HEK293T (cell line): ENCODE measurements at regions not wholly inside any gene's neighbourhood (a gene's known extent, or its start where the extent isn't known, plus 50 kb on each side); places are given as distances from the start of the nearest gene placed in this dataset.

Experiments
- CTCF ChIA-PET: fragments of 350-600 bp; formaldehyde crosslinking; extraction: SDS; loops from one replicate; lab custom pipeline; 2021; ENCODE audit warnings: antibody characterized with exemption, inconsistent platforms; lab: Yijun Ruan, JAX
- POLR2A ChIA-PET: fragments of 350-600 bp; formaldehyde crosslinking; extraction: SDS; loops from one replicate; lab custom pipeline; 2020; ENCODE audit warnings: antibody characterized with exemption, inconsistent platforms; lab: Yijun Ruan, JAX
- DNase-seq: peaks from one replicate; pipeline ENCODE4 v3.0.0; 2012; ENCODE audit warnings: mixed read lengths; ENCODE audit errors: extremely low spot score
- ARNT ChIP-seq: fragments of 450-650 bp; IDR thresholded peaks from 2 replicates; pipeline ENCODE4 v1.6.1; 2017; ENCODE audit warnings: mild to moderate bottlenecking
- BHLHE40 ChIP-seq: fragments of 450-650 bp; IDR thresholded peaks from 2 replicates; pipeline ENCODE4 v1.6.1; 2016; ENCODE audit warnings: mild to moderate bottlenecking, moderate library complexity, borderline replicate concordance
- CTBP1 ChIP-seq: fragments of 450-650 bp; IDR thresholded peaks from 2 replicates; pipeline ENCODE4 v1.6.1; 2016; ENCODE audit warnings: borderline replicate concordance
- ELF4 ChIP-seq: fragments of 450-650 bp; IDR thresholded peaks from 2 replicates; pipeline ENCODE4 v1.6.1; 2017; ENCODE audit warnings: antibody characterized with exemption
- FOXA1 ChIP-seq: fragments of 450-650 bp; IDR thresholded peaks from 2 replicates; pipeline ENCODE4 v1.6.1; 2016; ENCODE audit warnings: mild to moderate bottlenecking
- FOXK2 ChIP-seq: fragments of 450-650 bp; IDR thresholded peaks from 2 replicates; pipeline ENCODE4 v1.6.1; 2016; ENCODE audit warnings: mild to moderate bottlenecking
- FOXM1 ChIP-seq: fragments of 450-650 bp; IDR thresholded peaks from 2 replicates; pipeline ENCODE4 v1.6.1; 2017; ENCODE audit warnings: mild to moderate bottlenecking, borderline replicate concordance
- HDGF ChIP-seq: fragments of 450-650 bp; IDR thresholded peaks from 2 replicates; pipeline ENCODE4 v1.6.1; 2017; ENCODE audit warnings: antibody characterized with exemption, borderline replicate concordance
- L3MBTL2 ChIP-seq: fragments of 450-650 bp; conservative IDR thresholded peaks from 2 replicates; pipeline ENCODE4 v1.6.1; 2016; ENCODE audit warnings: mild to moderate bottlenecking
- LEF1 ChIP-seq: fragments of 450-650 bp; IDR thresholded peaks from 2 replicates; pipeline ENCODE4 v1.6.1; 2017; ENCODE audit warnings: mild to moderate bottlenecking, borderline replicate concordance
- NFRKB ChIP-seq: fragments of 450-650 bp; IDR thresholded peaks from 2 replicates; pipeline ENCODE4 v1.6.1; 2016; ENCODE audit warnings: mild to moderate bottlenecking, moderate library complexity
- SP1 ChIP-seq: fragments of 450-650 bp; IDR thresholded peaks from 2 replicates; pipeline ENCODE4 v1.6.1; 2017
- SUZ12 ChIP-seq: fragments of 450-650 bp; IDR thresholded peaks from 2 replicates; pipeline ENCODE4 v1.6.1; 2016; ENCODE audit warnings: mild to moderate bottlenecking
- TARDBP ChIP-seq: fragments of 450-650 bp; IDR thresholded peaks from 2 replicates; pipeline ENCODE4 v1.6.1; 2016
- ZNF384 ChIP-seq: fragments of 450-650 bp; IDR thresholded peaks from 2 replicates; pipeline ENCODE4 v1.6.1; 2016
- TF ChIP-seq, protein P1 (sequence below): fragments of 450-650 bp; IDR thresholded peaks from 2 replicates; pipeline ENCODE4 v1.6.1; 2016

DNA sequence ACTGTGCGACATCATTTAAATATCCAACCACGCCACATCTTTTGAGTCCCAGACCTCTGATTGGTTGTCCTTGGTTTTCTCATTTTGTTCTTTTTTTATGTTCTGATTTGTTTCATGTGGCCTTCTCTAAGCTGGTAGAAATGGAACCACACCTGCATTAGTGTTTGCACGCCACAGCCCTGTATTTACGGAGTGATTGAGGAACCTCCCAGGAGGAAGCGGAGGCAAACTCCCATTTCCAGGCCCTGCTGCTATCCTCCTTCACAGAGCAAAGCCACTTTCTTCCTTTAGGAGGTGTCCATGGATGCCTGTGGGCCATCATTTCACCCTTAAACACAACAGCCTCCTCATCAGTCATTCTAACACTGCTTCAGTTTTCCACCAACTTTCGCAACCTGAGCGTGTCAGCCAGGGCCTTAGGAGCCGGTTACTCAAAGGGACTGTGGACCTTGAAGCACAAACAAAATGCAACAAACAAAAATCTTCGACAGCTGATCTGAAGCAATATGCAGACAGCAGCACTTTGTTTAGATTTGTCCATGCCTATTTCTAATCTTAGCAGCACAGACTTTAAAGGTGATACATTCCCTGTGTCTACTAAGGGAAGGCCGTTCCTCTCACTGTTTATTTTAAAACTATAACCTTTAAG, 1258.1 kb upstream of the TMEM132C start:
- ChIA-PET CTCF (no interaction called here), POLR2A (no interaction called here)
- TF ChIP-seq ELF4: no peak
- TF ChIP-seq, protein P1, sequence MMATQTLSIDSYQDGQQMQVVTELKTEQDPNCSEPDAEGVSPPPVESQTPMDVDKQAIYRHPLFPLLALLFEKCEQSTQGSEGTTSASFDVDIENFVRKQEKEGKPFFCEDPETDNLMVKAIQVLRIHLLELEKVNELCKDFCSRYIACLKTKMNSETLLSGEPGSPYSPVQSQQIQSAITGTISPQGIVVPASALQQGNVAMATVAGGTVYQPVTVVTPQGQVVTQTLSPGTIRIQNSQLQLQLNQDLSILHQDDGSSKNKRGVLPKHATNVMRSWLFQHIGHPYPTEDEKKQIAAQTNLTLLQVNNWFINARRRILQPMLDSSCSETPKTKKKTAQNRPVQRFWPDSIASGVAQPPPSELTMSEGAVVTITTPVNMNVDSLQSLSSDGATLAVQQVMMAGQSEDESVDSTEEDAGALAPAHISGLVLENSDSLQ: no peak
- no peak for TF ChIP-seq HDGF
- DNase-seq: no peak

DNA sequence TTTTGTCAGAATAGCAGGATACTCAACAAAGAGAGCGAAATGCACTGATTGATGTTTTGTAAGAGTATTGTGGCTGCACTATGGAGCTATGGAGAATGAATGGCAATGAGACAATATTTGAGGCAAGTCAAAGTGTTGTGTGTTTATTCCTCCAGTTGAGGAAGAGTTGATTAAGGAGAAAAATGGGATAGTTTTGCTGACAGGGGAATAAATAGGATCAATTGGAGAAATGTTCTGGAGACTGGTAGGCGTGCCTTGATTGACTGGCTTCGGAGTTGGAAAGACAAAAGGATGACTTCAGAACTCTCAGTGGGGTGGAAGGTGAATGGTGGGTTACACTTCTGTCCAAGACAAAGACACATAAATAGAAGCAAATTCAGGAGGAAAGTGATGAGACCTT, 1254.9 kb upstream of the TMEM132C start:
- POLR2A ChIA-PET: no interaction called here
- CTCF ChIA-PET: no interaction called here
- DNase-seq: no peak
- TF ChIP-seq FOXM1: no peak
- TF ChIP-seq L3MBTL2: no peak
- TF ChIP-seq SP1: no peak
- TF ChIP-seq BHLHE40: no peak
- no peak for TF ChIP-seq ARNT
- TF ChIP-seq NFRKB: no peak
- no peak for TF ChIP-seq ZNF384
- no peak for TF ChIP-seq LEF1
- no peak for TF ChIP-seq TARDBP

DNA sequence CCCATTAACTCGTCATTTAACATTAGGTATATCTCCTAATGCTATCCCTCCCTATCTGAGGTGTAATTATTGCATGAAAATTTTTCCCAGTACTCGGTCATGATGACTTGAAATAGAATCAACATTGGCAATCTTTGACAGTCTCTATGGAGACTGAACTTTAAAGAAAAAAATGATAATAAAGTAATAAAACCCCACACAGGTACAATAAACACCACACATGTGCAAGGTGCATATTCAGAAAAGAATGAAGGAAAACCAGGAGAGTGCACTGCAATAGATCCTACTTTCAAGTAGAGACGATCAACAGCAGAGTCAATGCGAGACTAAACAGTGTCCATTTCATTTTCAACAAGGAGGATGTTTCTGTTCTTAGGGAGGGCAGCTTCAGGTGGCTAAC, 1253.8 kb upstream of the TMEM132C start:
- ChIA-PET POLR2A (no interaction called here), CTCF (no interaction called here)
- no peak for TF ChIP-seq NFRKB
- TF ChIP-seq, protein P1: no peak
- no peak for TF ChIP-seq CTBP1
- no peak for TF ChIP-seq FOXM1
- no peak for TF ChIP-seq TARDBP
- TF ChIP-seq BHLHE40: no peak
- no peak for TF ChIP-seq ELF4
- no peak for TF ChIP-seq ARNT
- TF ChIP-seq FOXA1: no peak
- DNase-seq: no peak

DNA sequence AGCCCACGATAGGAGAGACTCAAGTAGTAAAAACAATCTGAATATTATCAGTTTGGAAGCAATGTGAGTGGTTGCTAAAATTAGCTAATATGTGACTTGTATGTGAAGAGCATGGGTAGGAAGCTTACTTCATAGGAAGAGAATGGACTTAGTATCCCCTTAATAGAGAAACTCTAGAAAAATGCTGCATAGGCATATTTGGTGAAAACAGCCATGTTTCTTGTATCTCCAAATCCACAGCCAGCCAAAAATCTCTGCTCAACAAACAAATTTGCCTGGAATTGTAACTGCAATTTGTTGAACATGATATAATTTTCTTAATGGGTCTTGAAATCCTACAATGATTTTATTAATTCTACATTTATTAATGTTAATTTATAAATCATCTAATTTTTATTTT, 1252.9 kb upstream of the TMEM132C start:
- CTCF ChIA-PET: no interaction called here
- POLR2A ChIA-PET: no interaction called here
- DNase-seq: no peak
- no peak for TF ChIP-seq LEF1
- TF ChIP-seq FOXK2: no peak
- TF ChIP-seq FOXA1: no peak
- TF ChIP-seq HDGF: no peak
- TF ChIP-seq, protein P1: no peak
- TF ChIP-seq SP1: no peak
- TF ChIP-seq ZNF384: no peak
- TF ChIP-seq CTBP1: no peak
- TF ChIP-seq FOXM1: no peak
- TF ChIP-seq NFRKB: no peak
- TF ChIP-seq TARDBP: no peak
- no peak for TF ChIP-seq ELF4

DNA sequence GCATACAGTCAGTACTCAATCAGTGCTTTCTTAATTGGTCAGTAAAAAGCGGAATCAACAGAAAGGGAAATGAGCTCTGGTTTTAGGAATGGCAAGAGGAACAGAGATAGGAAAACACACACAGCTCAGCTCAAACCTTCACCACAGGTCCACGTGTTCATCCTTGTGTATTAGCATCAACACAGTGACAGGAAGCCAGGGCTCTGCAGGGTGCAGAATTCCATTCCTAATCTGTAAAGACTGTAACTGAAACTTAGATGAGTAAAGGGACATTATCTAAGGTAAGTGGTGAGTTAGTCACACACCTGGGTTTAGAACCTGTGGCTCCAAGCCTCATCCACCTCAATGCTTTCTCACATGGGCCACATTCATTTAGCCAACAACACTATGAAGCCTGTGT, 1242.2 kb upstream of the TMEM132C start:
- CTCF ChIA-PET: no interaction called here
- POLR2A ChIA-PET: no interaction called here
- TF ChIP-seq FOXA1: no peak
- no peak for TF ChIP-seq SP1
- TF ChIP-seq FOXM1: no peak
- TF ChIP-seq LEF1: no peak
- no peak for TF ChIP-seq ZNF384
- no peak for TF ChIP-seq CTBP1
- TF ChIP-seq SUZ12: no peak
- TF ChIP-seq L3MBTL2: no peak
- TF ChIP-seq, protein P1: no peak
- TF ChIP-seq TARDBP: no peak
- no peak for DNase-seq

DNA sequence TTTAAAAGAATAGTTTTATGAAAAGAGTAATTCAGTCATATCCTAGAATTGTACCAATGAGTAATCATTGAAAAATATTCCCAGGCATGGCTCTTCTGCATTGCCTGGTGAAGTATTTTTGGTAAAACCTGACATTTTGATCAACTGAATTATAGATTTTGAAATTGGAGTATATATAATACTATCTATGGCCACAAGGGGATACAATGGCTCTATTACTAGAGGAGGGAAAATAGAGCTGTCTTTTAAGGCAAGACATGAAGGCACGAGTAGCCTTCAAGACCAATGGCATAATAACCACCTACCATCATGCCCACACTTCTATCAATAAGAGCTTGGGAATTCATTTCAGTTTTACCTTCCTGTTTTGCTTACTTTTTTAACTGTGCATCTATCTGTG, 1241.4 kb upstream of the TMEM132C start:
- TF ChIP-seq SP1 (no peak), NFRKB (no peak), HDGF (no peak), CTBP1 (no peak), BHLHE40 (no peak), FOXK2 (no peak), ZNF384 (no peak), L3MBTL2 (no peak), TARDBP (no peak), ARNT (no peak), SUZ12 (no peak), LEF1 (no peak)
- DNase-seq: no peak
- ChIA-PET CTCF (no interaction called here), POLR2A (no interaction called here)
